PFSK-1 (cell line): ENCODE measurements at regions not wholly inside any gene's neighbourhood (a gene's known extent, or its start where the extent isn't known, plus 50 kb on each side); places are given as distances from the start of the nearest gene placed in this dataset.

Experiments
- POLR2AphosphoS5 ChIP-seq: IDR thresholded peaks from 2 replicates; pipeline ENCODE4 v1.6.1; 2012; ENCODE audit warnings: low read depth, mild to moderate bottlenecking, control low read depth, low read length, moderate library complexity
- TAF1 ChIP-seq: IDR thresholded peaks from 2 replicates; pipeline ENCODE4 v1.6.1; 2012; ENCODE audit warnings: low read length, control low read depth, borderline replicate concordance; ENCODE audit not compliant: insufficient read depth

DNA sequence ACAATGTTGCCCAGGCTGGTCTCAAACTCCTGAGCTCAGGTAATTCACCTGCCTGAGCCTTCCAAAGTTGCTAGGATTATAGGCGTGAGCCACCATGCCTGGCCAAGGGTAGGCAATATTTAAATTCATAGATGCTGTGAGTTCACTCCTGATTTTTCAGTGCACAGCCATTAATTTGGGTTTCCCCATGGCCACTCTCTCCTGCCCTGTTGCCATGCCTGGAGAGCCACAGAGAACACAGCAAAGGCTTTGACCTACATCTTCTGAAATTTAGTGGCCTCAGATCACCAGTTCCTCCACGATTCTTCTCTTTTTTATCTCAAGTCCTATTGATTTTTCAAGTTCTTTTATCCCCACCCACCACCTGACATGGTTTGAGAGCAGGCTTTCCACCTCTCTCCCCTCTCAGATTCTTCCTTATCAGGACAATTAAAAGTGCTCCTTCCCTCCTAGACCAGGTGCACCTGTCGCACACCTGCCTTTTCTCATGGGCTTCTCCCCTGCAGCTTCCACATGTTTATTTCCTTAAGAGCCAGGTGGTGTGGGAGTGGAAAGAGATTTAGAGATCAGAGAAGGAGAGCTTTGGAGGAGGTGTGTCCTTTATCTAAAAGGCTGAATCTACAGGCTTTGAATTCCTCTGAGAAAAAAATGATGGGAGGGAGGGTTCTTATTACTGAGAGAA is 123.8 kb downstream of the ADRA2A start:
- TF ChIP-seq POLR2AphosphoS5, result no peak
- no peak for TF ChIP-seq TAF1
